ENCODE measurements at regions not wholly inside any gene's neighbourhood (a gene's known extent, or its start where the extent isn't known, plus 50 kb on each side); places are given as distances from the start of the nearest gene placed in this dataset.

GRCh38 chr12:125593269-125593668 lies 528.0 kb downstream of the AACS start:
- DNase-seq (ENCODE audit: insufficient read length, low spot score, missing footprints), result no peak
- Histone ChIP-seq H2AFZ (ENCODE audit: low read length) (no peak overlapping the region), H4K20me1 (ENCODE audit: insufficient read depth, low read length) (no peaks in the 10 kb centered on the region), H3K4me3 (ENCODE audit: insufficient read depth, low read length) (no peak overlapping the region), H3K36me3 (ENCODE audit: insufficient read depth, low read length) (no peaks in the 10 kb centered on the region), H3K4me2 (ENCODE audit: insufficient read depth, low read length) (no peak overlapping the region), H3K9me3 (ENCODE audit: low read depth, low read length) (peaks cover 4% of the 10 kb centered on the region), H3K4me1 (ENCODE audit: insufficient read depth, low read length) (no peaks in the 10 kb centered on the region), H3K27ac (ENCODE audit: low read depth, low read length) (no peak overlapping the region), H3K79me2 (ENCODE audit: insufficient read depth, low read length) (no peaks in the 10 kb centered on the region), H3K27me3 (ENCODE audit: insufficient read depth, low read length) (no peaks in the 10 kb centered on the region)
- TF ChIP-seq CTCF (IDR thresholded peaks at IDR 0.05; ENCODE audit: extremely low read depth, low read depth, low read length), result no peak

GRCh38 chr12:125604976-125605375 lies 539.7 kb downstream of the AACS start:
- Histone ChIP-seq H2AFZ (ENCODE audit: low read length) (no peak overlapping the region), H4K20me1 (ENCODE audit: insufficient read depth, low read length) (no peaks in the 10 kb centered on the region), H3K4me3 (ENCODE audit: insufficient read depth, low read length) (no peak overlapping the region), H3K27me3 (ENCODE audit: insufficient read depth, low read length) (no peaks in the 10 kb centered on the region), H3K27ac (ENCODE audit: low read depth, low read length) (no peak overlapping the region), H3K4me1 (ENCODE audit: insufficient read depth, low read length) (no peaks in the 10 kb centered on the region), H3K9me3 (ENCODE audit: low read depth, low read length) (peaks cover 2% of the 10 kb centered on the region), H3K36me3 (ENCODE audit: insufficient read depth, low read length) (no peaks in the 10 kb centered on the region), H3K79me2 (ENCODE audit: insufficient read depth, low read length) (no peaks in the 10 kb centered on the region), H3K4me2 (ENCODE audit: insufficient read depth, low read length) (no peak overlapping the region)
- peak; percentile 11 for DNase-seq (ENCODE audit: insufficient read length, low spot score, missing footprints)
- TF ChIP-seq CTCF (IDR thresholded peaks at IDR 0.05; ENCODE audit: extremely low read depth, low read depth, low read length), result no peak

- H3K4me3 ChIP-seq (ENCODE audit: insufficient read depth, low read length), result no peak overlapping the region
- no peaks in the 10 kb centered on the region for H3K36me3 ChIP-seq (ENCODE audit: insufficient read depth, low read length)
- no peak overlapping the region for H3K27ac ChIP-seq (ENCODE audit: low read depth, low read length)
- H3K79me2 ChIP-seq (ENCODE audit: insufficient read depth, low read length), result no peaks in the 10 kb centered on the region
- no peak overlapping the region for H2AFZ ChIP-seq (ENCODE audit: low read length)
- no peak for DNase-seq (ENCODE audit: insufficient read length, low spot score, missing footprints)
- no peaks in the 10 kb centered on the region for H4K20me1 ChIP-seq (ENCODE audit: insufficient read depth, low read length)
- H3K27me3 ChIP-seq (ENCODE audit: insufficient read depth, low read length), result no peaks in the 10 kb centered on the region
- H3K4me2 ChIP-seq (ENCODE audit: insufficient read depth, low read length), result no peak overlapping the region
- no peak for TF ChIP-seq CTCF (IDR thresholded peaks at IDR 0.05; ENCODE audit: extremely low read depth, low read depth, low read length)
- peaks cover 2% of the 10 kb centered on the region for H3K9me3 ChIP-seq (ENCODE audit: low read depth, low read length)
- H3K4me1 ChIP-seq (ENCODE audit: insufficient read depth, low read length), result no peaks in the 10 kb centered on the region
These were observed 541.1 kb downstream of the AACS start for GRCh38 chr12:125606312-125606711.

GRCh38 chr12:125610292-125610691 lies 545.1 kb downstream of the AACS start:
- Histone ChIP-seq H3K27me3 (ENCODE audit: insufficient read depth, low read length) (no peaks in the 10 kb centered on the region), H3K27ac (ENCODE audit: low read depth, low read length) (no peak overlapping the region), H3K36me3 (ENCODE audit: insufficient read depth, low read length) (no peaks in the 10 kb centered on the region), H3K9me3 (ENCODE audit: low read depth, low read length) (peaks cover under 1% of the 10 kb centered on the region), H3K4me1 (ENCODE audit: insufficient read depth, low read length) (no peaks in the 10 kb centered on the region), H2AFZ (ENCODE audit: low read length) (no peak overlapping the region), H3K4me2 (ENCODE audit: insufficient read depth, low read length) (no peak overlapping the region), H3K79me2 (ENCODE audit: insufficient read depth, low read length) (no peaks in the 10 kb centered on the region), H3K4me3 (ENCODE audit: insufficient read depth, low read length) (no peak overlapping the region), H4K20me1 (ENCODE audit: insufficient read depth, low read length) (no peaks in the 10 kb centered on the region)
- DNase-seq (ENCODE audit: insufficient read length, low spot score, missing footprints), result no peak
- no peak for TF ChIP-seq CTCF (IDR thresholded peaks at IDR 0.05; ENCODE audit: extremely low read depth, low read depth, low read length)
